ENCODE measurements at regions not wholly inside any gene's neighbourhood (a gene's known extent, or its start where the extent isn't known, plus 50 kb on each side); places are given as distances from the start of the nearest gene placed in this dataset.

DNA sequence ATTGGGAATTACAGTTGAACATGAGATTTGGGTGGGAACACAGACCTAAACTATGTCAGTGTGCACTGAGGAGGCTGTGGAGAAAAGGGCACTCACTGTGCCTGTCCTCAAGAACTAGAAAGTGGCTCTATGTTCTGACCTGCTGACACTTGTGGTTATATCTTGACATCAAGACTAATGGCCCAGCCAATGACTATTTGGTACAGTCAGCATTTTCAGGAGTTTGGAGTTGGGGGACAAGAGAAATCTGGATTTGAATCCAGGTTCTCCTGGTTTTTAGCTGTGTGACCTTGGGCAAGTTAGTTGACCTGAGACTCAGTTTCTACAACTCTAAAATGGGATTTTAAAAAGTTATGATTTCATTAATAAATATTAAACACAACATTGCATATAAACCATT is 647.0 kb upstream of the CFAP20DC start:
- ATAC-seq: no peak
- FAIRE-seq: no peak

DNA sequence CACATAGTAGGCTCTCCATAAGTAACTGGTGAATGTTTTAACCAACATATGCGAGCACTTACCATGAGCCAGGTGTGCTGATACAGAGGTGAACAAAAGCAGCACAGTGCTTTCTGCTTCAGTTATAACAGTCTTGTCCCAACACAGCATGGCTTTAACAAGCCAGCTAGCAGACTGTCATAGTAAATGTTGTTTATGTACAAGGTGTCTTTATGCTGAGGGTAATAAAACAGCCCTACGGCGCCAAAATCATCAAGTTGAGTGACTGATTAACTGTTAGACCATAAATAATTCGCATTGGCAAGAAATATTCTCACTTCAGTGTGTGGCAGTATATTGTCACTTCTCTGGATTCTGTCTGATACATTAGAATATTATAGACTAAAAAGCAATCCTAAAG is 646.0 kb upstream of the CFAP20DC start:
- no peak for TF ChIP-seq EHF (CRISPR knock-in tag; IDR thresholded peaks at IDR 0.05)
- TF ChIP-seq JUNB (IDR thresholded peaks at IDR 0.05): no peak
- no peak for TF ChIP-seq MYC (IDR thresholded peaks at IDR 0.05; ENCODE audit: borderline replicate concordance, low read length)
- no peak for TF ChIP-seq NFE2L2 (conservative IDR thresholded peaks at IDR 0.05; ENCODE audit: low read length)
- TF ChIP-seq, protein P1, sequence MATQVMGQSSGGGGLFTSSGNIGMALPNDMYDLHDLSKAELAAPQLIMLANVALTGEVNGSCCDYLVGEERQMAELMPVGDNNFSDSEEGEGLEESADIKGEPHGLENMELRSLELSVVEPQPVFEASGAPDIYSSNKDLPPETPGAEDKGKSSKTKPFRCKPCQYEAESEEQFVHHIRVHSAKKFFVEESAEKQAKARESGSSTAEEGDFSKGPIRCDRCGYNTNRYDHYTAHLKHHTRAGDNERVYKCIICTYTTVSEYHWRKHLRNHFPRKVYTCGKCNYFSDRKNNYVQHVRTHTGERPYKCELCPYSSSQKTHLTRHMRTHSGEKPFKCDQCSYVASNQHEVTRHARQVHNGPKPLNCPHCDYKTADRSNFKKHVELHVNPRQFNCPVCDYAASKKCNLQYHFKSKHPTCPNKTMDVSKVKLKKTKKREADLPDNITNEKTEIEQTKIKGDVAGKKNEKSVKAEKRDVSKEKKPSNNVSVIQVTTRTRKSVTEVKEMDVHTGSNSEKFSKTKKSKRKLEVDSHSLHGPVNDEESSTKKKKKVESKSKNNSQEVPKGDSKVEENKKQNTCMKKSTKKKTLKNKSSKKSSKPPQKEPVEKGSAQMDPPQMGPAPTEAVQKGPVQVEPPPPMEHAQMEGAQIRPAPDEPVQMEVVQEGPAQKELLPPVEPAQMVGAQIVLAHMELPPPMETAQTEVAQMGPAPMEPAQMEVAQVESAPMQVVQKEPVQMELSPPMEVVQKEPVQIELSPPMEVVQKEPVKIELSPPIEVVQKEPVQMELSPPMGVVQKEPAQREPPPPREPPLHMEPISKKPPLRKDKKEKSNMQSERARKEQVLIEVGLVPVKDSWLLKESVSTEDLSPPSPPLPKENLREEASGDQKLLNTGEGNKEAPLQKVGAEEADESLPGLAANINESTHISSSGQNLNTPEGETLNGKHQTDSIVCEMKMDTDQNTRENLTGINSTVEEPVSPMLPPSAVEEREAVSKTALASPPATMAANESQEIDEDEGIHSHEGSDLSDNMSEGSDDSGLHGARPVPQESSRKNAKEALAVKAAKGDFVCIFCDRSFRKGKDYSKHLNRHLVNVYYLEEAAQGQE (IDR thresholded peaks at IDR 0.05): no peak
- TF ChIP-seq ESRRA (IDR thresholded peaks at IDR 0.05; ENCODE audit: borderline replicate concordance, low read length): no peak
- TF ChIP-seq FOXS1 (CRISPR knock-in tag; IDR thresholded peaks at IDR 0.05): no peak
- no peak for TF ChIP-seq CBX8 (IDR thresholded peaks at IDR 0.05)
- TF ChIP-seq, protein P2, sequence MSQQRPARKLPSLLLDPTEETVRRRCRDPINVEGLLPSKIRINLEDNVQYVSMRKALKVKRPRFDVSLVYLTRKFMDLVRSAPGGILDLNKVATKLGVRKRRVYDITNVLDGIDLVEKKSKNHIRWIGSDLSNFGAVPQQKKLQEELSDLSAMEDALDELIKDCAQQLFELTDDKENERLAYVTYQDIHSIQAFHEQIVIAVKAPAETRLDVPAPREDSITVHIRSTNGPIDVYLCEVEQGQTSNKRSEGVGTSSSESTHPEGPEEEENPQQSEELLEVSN (IDR thresholded peaks at IDR 0.05; ENCODE audit: borderline replicate concordance, low read depth): no peak
- no peak for TF ChIP-seq ZFP36 (IDR thresholded peaks at IDR 0.05; ENCODE audit: borderline replicate concordance, partially characterized antibody)
- TF ChIP-seq RFX5 (IDR thresholded peaks at IDR 0.05): no peak
- TF ChIP-seq CHD2 (IDR thresholded peaks at IDR 0.05; ENCODE audit: low read length, partially characterized antibody): no peak
- TF ChIP-seq, protein P3, sequence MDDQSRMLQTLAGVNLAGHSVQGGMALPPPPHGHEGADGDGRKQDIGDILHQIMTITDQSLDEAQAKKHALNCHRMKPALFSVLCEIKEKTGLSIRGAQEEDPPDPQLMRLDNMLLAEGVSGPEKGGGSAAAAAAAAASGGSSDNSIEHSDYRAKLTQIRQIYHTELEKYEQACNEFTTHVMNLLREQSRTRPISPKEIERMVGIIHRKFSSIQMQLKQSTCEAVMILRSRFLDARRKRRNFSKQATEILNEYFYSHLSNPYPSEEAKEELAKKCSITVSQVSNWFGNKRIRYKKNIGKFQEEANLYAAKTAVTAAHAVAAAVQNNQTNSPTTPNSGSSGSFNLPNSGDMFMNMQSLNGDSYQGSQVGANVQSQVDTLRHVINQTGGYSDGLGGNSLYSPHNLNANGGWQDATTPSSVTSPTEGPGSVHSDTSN (IDR thresholded peaks at IDR 0.05): no peak
- TF ChIP-seq, protein P4, sequence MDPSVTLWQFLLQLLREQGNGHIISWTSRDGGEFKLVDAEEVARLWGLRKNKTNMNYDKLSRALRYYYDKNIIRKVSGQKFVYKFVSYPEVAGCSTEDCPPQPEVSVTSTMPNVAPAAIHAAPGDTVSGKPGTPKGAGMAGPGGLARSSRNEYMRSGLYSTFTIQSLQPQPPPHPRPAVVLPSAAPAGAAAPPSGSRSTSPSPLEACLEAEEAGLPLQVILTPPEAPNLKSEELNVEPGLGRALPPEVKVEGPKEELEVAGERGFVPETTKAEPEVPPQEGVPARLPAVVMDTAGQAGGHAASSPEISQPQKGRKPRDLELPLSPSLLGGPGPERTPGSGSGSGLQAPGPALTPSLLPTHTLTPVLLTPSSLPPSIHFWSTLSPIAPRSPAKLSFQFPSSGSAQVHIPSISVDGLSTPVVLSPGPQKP (IDR thresholded peaks at IDR 0.05; ENCODE audit: low read depth, low read length): no peak
- no peak for TF ChIP-seq MAZ (IDR thresholded peaks at IDR 0.05; ENCODE audit: borderline replicate concordance, low read depth, low read length)
- no peak for TF ChIP-seq NPAS2 (CRISPR knock-in tag; IDR thresholded peaks at IDR 0.05; ENCODE audit: borderline replicate concordance)
- TF ChIP-seq HDAC2 (IDR thresholded peaks at IDR 0.05): no peak
- no peak for TF ChIP-seq SREBF2 (IDR thresholded peaks at IDR 0.05)
- TF ChIP-seq ZNF302 (CRISPR knock-in tag; IDR thresholded peaks at IDR 0.05): no peak
- TF ChIP-seq SMC3 (IDR thresholded peaks at IDR 0.05): no peak
- FAIRE-seq (no peak), DNase-seq (ENCODE audit: low read depth in 1 of 2, low spot score in 1 of 2) (no peak)

More for the DNA sequence above, 647.0 kb upstream of the CFAP20DC start:
- no peaks in the 10 kb centered on the region for H3K4me1 ChIP-seq
- POLR2A ChIA-PET: no interaction called here
- CTCF ChIA-PET: interaction anchor here (1.2 kb wide), 1 partner anchor 17 kb away, joined by 3 read pairs; no protein-coding TSS in a partner anchor
- no peak overlapping the region for H3K4me2 ChIP-seq
- H3K9me3 ChIP-seq: no peaks in the 10 kb centered on the region
- H3K27ac ChIP-seq: no peak overlapping the region
- no peak overlapping the region for H3K4me3 ChIP-seq
- DNase-seq (ENCODE audit: low read depth in 1 of 2, low spot score in 1 of 2): no peak
- TF ChIP-seq TP53 (CRISPR knock-in tag; IDR thresholded peaks at IDR 0.05): no peak
- TF ChIP-seq MAFK (IDR thresholded peaks at IDR 0.05; ENCODE audit: partially characterized antibody): peak; percentile 56
- TF ChIP-seq, protein P5, sequence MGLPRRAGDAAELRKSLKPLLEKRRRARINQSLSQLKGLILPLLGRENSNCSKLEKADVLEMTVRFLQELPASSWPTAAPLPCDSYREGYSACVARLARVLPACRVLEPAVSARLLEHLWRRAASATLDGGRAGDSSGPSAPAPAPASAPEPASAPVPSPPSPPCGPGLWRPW (IDR thresholded peaks at IDR 0.05): no peak
- no peak for TF ChIP-seq CHD4 (IDR thresholded peaks at IDR 0.05; ENCODE audit: borderline replicate concordance)
- no peak for TF ChIP-seq CHD2 (IDR thresholded peaks at IDR 0.05; ENCODE audit: low read length, partially characterized antibody)

More for the DNA sequence above, 646.0 kb upstream of the CFAP20DC start:
- H3K4me3 ChIP-seq: no peak overlapping the region
- ChIA-PET CTCF (interaction anchor here (1.2 kb wide), 1 partner anchor 16 kb away, joined by 3 read pairs; no protein-coding TSS in a partner anchor), POLR2A (no interaction called here)
- no peaks in the 10 kb centered on the region for H3K4me1 ChIP-seq
- no peak for ATAC-seq
- H3K9me3 ChIP-seq: no peaks in the 10 kb centered on the region
- H3K4me2 ChIP-seq: no peak overlapping the region
- H3K27ac ChIP-seq: no peak overlapping the region
- 24% methylated on average over 4 of the region's 4 CpGs for WGBS (ENCODE audit: missing lambda C conversion rate)
